GM13977 (cell line): ENCODE measurements at regions not wholly inside any gene's neighbourhood (a gene's known extent, or its start where the extent isn't known, plus 50 kb on each side); places are given as distances from the start of the nearest gene placed in this dataset.

Experiments used
- DNase-seq: peaks from one replicate; pipeline ENCODE4 v3.0.0; 2012; ENCODE audit warnings: low spot score
- in situ Hi-C: fragments of 300-500 bp; cut with MboI; formaldehyde crosslinking; loops from one replicate; pipeline ENCODE4 v1.12.0; 2022; ENCODE audit warnings: low sequenced_read_pairs, low pct_unique_long_range_greater_than_20kb, mixed read lengths, inconsistent platforms; ENCODE audit not compliant: unreplicated experiment
- TF ChIP-seq, protein P1 (sequence below): IDR thresholded peaks from 2 replicates; pipeline ENCODE4 v1.5.1; 2012; ENCODE audit warnings: mild to moderate bottlenecking, control low read depth; ENCODE audit not compliant: insufficient read depth; ENCODE audit errors: extremely low read depth, missing control alignments

GRCh38 chr2:120465701-120465988 lies 119.7 kb downstream of the INHBB start:
- in situ Hi-C loops: no loop called here
- TF ChIP-seq, protein P1, sequence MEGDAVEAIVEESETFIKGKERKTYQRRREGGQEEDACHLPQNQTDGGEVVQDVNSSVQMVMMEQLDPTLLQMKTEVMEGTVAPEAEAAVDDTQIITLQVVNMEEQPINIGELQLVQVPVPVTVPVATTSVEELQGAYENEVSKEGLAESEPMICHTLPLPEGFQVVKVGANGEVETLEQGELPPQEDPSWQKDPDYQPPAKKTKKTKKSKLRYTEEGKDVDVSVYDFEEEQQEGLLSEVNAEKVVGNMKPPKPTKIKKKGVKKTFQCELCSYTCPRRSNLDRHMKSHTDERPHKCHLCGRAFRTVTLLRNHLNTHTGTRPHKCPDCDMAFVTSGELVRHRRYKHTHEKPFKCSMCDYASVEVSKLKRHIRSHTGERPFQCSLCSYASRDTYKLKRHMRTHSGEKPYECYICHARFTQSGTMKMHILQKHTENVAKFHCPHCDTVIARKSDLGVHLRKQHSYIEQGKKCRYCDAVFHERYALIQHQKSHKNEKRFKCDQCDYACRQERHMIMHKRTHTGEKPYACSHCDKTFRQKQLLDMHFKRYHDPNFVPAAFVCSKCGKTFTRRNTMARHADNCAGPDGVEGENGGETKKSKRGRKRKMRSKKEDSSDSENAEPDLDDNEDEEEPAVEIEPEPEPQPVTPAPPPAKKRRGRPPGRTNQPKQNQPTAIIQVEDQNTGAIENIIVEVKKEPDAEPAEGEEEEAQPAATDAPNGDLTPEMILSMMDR: no peak
- DNase-seq: no peak

- no peak for DNase-seq
- in situ Hi-C loops: no loop called here
- TF ChIP-seq, protein P1: no peak
Observed at GRCh38 chr2:120465989-120466703, 120.2 kb downstream of the INHBB start.

- in situ Hi-C loops: no loop called here
Observed at GRCh38 chr2:120466704-120467054, 120.7 kb downstream of the INHBB start.

DNA sequence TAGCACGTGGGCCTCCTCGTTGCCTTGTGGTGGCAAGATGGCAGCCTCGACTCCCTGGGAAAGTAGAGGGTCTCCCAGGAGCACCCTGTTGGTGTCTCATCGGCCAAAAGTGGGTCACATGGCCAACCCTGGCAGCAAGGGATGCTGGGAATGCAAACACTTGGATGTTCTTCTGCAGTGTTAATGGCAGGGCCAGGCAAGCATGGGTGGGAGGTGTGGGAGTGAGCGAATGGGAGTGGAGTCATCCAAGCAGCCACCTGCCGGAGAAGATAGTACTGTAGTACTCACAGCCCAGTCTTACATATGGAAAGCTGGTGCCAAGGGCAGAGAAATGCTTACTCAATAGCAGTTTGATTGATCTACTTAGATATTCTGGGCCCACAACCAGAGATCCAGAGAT lies 122.2 kb downstream of the INHBB start:
- in situ Hi-C loops: no loop called here
- DNase-seq: no peak

More at GRCh38 chr2:120466704-120467054, 120.7 kb downstream of the INHBB start:
- TF ChIP-seq, protein P1: no peak
- no peak for DNase-seq

DNA sequence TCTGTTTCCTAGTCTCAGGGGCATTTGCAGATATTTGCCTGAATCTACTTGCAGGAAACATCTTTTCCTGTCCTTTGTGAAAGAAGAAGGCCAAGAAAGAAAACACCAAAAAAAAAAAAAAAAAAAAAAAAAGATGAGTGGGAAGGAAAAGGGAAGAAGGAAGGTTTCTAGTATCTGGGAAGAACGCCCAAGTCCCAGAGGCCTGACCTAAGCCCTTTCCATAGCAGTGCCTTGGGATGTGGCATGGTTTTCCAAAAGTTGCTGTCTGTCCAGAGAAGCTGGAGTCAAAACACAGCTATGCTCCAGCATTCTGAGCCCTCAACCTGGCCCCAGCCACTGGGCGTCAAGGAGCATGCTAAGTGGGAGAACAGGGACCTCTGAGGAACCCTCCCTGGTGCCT lies 123.5 kb downstream of the INHBB start:
- in situ Hi-C loops: no loop called here
- DNase-seq: no peak
- TF ChIP-seq, protein P1: no peak

More for the DNA sequence above, 122.2 kb downstream of the INHBB start:
- TF ChIP-seq, protein P1: no peak

DNA sequence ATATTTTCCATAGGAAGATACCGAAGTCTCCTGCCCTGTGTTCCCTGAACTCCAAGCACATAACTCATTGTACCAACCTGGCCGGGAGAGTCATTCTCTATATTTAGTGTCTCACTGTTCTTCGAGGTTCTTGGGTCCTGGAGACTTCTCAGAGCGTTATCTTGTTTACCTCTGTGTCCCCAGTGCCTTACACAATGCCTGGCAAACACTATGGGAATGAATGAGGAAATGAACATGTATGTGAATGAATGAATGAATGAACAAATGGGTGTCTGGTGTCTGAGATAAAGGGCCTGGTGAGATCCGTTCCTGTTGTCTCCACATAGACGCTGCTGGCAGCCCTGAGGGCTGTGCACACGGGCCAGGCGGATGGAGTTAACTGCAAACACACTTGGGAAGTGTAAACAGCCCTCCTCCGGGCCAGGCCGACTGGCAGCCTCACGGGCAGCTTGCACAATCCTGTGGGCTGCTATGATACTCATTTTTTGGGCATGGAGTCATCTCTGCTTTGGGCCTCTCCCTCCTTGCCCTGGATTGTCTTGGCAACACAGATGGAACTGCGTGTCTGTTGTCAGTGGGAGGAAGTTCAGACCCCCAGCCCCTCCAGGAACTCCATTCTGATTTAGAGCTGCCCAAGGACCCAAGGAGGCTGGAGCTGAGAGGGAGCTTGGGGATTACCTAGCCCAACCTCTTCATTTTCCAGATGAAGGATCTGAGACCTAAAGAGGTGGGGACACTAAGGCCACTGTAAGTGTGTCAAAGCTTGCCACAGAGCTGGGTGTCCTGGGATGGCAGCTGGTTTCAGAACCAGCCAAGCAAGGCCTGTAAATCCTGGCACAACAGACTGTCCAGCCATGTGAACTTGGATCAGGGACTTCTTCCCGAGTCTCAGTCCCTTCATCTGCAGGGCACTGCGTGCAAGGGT lies 124.4 kb downstream of the INHBB start:
- in situ Hi-C loops: no loop called here
- DNase-seq: no peak
- TF ChIP-seq, protein P1: no peak
